ENCODE measurements at regions not wholly inside any gene's neighbourhood (a gene's known extent, or its start where the extent isn't known, plus 50 kb on each side); places are given as distances from the start of the nearest gene placed in this dataset.

GRCh38 chr1:14083706-14084105 lies 383.7 kb downstream of the PRDM2 start:
- Histone ChIP-seq H3K9ac (ENCODE audit: control insufficient read depth, extremely low read depth, insufficient read depth, low read length) (no peak overlapping the region), H3K36me3 (ENCODE audit: control insufficient read depth in 2 of 2, extremely low read depth in 1 of 2, insufficient read depth in 2 of 2, low read length in 2 of 2) (no peaks in the 10 kb centered on the region), H3K4me1 (ENCODE audit: control insufficient read depth, extremely low read depth, insufficient read depth, low read length) (no peaks in the 10 kb centered on the region), H3K27me3 (ENCODE audit: control insufficient read depth, extremely low read depth, insufficient read depth, low read length) (no peaks in the 10 kb centered on the region), H3K9me1 (ENCODE audit: control insufficient read depth, extremely low read depth, insufficient read depth, low read length) (no peaks in the 10 kb centered on the region), H3K9me3 (ENCODE audit: control insufficient read depth, low read depth, low read length) (no peaks in the 10 kb centered on the region), H4K20me1 (ENCODE audit: control insufficient read depth, extremely low read depth, insufficient read depth, low read length) (no peaks in the 10 kb centered on the region), H3K4me3 (ENCODE audit: control insufficient read depth in 2 of 3, extremely low read depth in 1 of 3, insufficient read depth in 2 of 3, low read depth in 1 of 3, low read length in 3 of 3) (no peak overlapping the region), H3K27ac (ENCODE audit: control insufficient read depth, insufficient read depth, low read length) (no peak overlapping the region), H3K4me2 (ENCODE audit: control insufficient read depth, extremely low read depth, insufficient read depth, low read depth, low read length) (no peak overlapping the region), H3K79me2 (ENCODE audit: control insufficient read depth, insufficient read depth, low read length) (no peaks in the 10 kb centered on the region), H2AFZ (ENCODE audit: control insufficient read depth, low read length) (no peak overlapping the region)
- FAIRE-seq: no peak
- dilution Hi-C loops (cut with MboI; ENCODE audit: extremely low pct_ligation_motif_present, low sequenced_read_pairs): no loop called here
- TF ChIP-seq CTCF (optimal IDR thresholded peaks at IDR 0.05 in 1 of 3, IDR thresholded peaks at IDR 0.05 in 1 of 3, conservative IDR thresholded peaks at IDR 0.05 in 1 of 3; ENCODE audit: extremely low read depth in 1 of 3, insufficient read depth in 2 of 3, low read length in 3 of 3) (no peak), EZH2 (IDR thresholded peaks at IDR 0.05; ENCODE audit: low read length) (no peak)
- no peak for DNase-seq (ENCODE audit: low read depth, low spot score)

GRCh38 chr1:14090062-14090461 lies 390.1 kb downstream of the PRDM2 start:
- Histone ChIP-seq H3K9ac (ENCODE audit: control insufficient read depth, extremely low read depth, insufficient read depth, low read length) (no peak overlapping the region), H2AFZ (ENCODE audit: control insufficient read depth, low read length) (no peak overlapping the region), H3K4me2 (ENCODE audit: control insufficient read depth, extremely low read depth, insufficient read depth, low read depth, low read length) (no peak overlapping the region), H3K27ac (ENCODE audit: control insufficient read depth, insufficient read depth, low read length) (no peak overlapping the region), H3K27me3 (ENCODE audit: control insufficient read depth, extremely low read depth, insufficient read depth, low read length) (no peaks in the 10 kb centered on the region), H3K4me3 (ENCODE audit: control insufficient read depth in 2 of 3, extremely low read depth in 1 of 3, insufficient read depth in 2 of 3, low read depth in 1 of 3, low read length in 3 of 3) (no peak overlapping the region), H3K9me1 (ENCODE audit: control insufficient read depth, extremely low read depth, insufficient read depth, low read length) (no peaks in the 10 kb centered on the region), H3K79me2 (ENCODE audit: control insufficient read depth, insufficient read depth, low read length) (no peaks in the 10 kb centered on the region), H3K4me1 (ENCODE audit: control insufficient read depth, extremely low read depth, insufficient read depth, low read length) (no peaks in the 10 kb centered on the region), H4K20me1 (ENCODE audit: control insufficient read depth, extremely low read depth, insufficient read depth, low read length) (no peaks in the 10 kb centered on the region), H3K9me3 (ENCODE audit: control insufficient read depth, low read depth, low read length) (peaks cover 2% of the 10 kb centered on the region), H3K36me3 (ENCODE audit: control insufficient read depth in 2 of 2, extremely low read depth in 1 of 2, insufficient read depth in 2 of 2, low read length in 2 of 2) (no peaks in the 10 kb centered on the region)
- DNase-seq (ENCODE audit: low read depth, low spot score) (no peak), FAIRE-seq (no peak)
- no peak for TF ChIP-seq EZH2 (IDR thresholded peaks at IDR 0.05; ENCODE audit: low read length)
- no peak for TF ChIP-seq CTCF (optimal IDR thresholded peaks at IDR 0.05 in 1 of 3, IDR thresholded peaks at IDR 0.05 in 1 of 3, conservative IDR thresholded peaks at IDR 0.05 in 1 of 3; ENCODE audit: extremely low read depth in 1 of 3, insufficient read depth in 2 of 3, low read length in 3 of 3)
- dilution Hi-C loops (cut with MboI; ENCODE audit: extremely low pct_ligation_motif_present, low sequenced_read_pairs): no loop called here
